Stimulated activated CD4-positive, alpha-beta T cell treated with anti-CD3 and anti-CD28 coated beads, Interleukin-15, amount 100 ng/mL, for 24 hours (primary cell): ENCODE measurements at regions not wholly inside any gene's neighbourhood (a gene's known extent, or its start where the extent isn't known, plus 50 kb on each side); places are given as distances from the start of the nearest gene placed in this dataset.
"Not testable (repeated sequence)": the region's sequence is repeated elsewhere in the genome, so short reads cannot be mapped to it uniquely, and the experiment has no call there.

ENCODE experiments used
- DNase-seq: peaks from one replicate; pipeline ENCODE4 v3.0.0-alpha.2; 2020

DNA sequence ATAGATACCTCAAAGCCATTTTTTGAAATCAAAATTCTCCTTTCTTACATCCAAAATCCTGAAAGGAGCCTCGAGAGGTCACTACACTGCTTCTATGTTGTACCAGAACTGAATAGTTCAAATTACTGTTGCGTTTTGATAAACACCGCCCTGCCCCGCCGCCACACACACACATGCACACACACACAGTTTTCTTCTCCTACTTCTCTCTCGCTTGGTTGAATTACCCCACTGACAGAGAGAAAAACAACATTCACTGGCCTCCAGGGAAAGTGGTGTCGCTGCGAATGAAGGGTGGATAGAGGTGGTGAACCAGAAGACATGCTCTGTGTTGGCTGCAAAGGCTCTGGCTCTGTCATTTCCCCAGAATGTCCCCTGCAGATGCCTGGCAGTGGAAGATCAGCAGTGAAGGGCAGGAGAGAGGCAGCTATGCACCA is 183.4 kb upstream of the RFC3 start:
- no peak for DNase-seq

GRCh38 chr13:33636243-33636642 is 181.7 kb upstream of the RFC3 start:
- no peak for DNase-seq

DNA sequence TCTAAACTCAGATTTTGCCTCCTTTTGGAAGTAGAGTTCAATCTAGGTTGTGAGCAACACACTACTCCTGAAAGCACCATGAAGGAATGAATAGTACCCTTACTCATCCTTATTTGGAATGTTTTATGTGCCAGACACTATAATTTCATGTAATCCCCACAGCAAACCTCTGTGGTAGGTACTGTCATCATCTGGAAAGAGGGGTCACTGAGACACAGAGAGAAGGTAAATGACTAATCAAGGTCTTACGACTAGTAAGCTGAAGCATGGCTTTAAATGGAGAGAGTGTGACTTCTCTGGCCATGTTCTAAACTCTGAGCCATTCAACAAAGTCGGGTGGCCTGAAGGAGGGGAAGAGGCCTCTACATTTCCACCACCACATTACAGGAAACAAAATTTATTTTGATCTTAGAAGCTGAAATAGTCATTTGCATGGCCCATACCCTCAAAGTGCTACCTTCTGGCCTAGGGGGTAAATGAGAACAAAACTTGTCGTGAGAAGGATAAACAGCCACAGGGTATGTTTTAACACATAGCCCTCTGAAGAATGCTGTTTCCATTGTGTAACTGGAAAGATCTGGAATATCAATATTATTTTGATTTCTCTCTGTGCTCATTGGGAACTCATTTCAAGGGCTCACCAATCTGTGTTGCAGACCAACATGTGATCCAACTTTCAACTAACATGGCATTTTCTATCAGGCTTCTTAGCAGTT is 180.8 kb upstream of the RFC3 start:
- DNase-seq, result no peak

DNA sequence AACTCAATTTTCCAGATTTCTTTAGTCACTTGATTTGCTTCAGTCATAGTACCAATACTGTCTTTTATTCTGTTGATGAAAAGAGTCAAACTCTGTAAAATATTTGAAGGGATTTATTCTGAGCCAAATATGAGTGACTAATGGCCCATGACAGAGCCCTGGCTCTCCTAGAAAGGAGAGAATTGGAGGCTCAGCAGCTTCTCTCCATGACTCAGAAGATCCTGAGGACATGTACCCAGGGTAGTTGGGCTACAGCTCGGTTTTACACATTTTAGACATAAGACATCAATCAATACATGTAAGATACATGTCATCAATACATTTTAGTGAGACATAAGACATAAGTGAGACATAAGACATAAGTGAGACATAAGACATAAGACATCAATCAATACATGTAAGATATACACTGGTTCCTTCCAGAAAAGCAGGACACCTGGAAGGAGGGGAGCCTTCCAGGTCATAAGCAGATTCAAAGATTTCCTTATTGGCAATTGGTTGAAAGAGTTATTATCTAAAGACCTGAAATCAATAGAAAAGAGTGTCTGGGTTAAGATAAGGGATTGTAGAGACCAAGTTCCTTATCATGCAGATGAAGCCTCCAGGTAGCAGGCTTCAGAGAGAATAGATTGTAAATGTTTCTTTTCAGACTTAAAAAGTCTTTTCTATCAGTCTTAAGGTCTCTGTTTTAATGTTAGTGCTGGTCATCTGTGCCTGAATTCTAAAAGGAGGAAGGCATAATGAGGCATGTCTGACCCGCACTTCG is 179.8 kb upstream of the RFC3 start:
- no peak for DNase-seq

DNA sequence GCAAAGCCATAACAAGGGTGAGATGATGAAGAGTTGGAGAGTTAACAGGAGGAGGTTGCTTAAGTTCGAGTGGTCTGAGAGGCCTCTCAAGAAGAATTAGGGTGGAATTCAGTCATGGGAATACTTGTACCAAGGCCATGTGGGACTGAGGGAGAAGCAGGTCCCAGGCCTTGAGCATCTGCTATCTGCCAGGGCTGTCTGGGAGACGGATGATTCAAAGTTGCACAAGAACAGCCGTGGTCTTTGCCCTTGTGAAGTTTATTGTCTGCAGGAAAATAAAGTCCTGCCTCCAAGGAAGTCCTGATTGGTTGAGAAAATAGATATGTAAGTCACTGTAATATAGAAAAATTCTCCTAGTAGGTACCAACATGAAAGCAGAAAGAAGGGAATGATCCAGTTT is 178.8 kb upstream of the RFC3 start:
- no peak for DNase-seq

- DNase-seq, result peak; percentile 74
Observed at GRCh38 chr13:33639626-33640080, 178.3 kb upstream of the RFC3 start.

DNA sequence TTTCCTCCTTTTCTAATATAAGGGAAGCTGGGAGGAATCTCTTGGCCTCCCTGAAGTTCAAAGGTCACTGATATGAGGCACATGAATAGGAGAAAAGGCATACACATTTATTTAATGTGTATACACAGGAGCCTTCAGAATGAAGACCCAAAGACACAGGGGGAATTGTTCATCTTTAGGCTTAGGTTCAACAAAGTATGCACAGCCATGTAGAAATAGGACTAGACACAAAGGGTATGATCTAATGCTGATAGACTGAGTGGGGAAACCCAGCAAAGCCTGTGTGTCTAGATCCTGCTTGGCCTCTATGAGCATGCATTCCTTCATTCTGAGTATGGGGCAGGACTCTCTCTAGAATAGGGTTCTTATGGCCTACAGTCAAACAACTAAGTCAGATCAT is 177.1 kb upstream of the RFC3 start:
- no peak for DNase-seq

DNA sequence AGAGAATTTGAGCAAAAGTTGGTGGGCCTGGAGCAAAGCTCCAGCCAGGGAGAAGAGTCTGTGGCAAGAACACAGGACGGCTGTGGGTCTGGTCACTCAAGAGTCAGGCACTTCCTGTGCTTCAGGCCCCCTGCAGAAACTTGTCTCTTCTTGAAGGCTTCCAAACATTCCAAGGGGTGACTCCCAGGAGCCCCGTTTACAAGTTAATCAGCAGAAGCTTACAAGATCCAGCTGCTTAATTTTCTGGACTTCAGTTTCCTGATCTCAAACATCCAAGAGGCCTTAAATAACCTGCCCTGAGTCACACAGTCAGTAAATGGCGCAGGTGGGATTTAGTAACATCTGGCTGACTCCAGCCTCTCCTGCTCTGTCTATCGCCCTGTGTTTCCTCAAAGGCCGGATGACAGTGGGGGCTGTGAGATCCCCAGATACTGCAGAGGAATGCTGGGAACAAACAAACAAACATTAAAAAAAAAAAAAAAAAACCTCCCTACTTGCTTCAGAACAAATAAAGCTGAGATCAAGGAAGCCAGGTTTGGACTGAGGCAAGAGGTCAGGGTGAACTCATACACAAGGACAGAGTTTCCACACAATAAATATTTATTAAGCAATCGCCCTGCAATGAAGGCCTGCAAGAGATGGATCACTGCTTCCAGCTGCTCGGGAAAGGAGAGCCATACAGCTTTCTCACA is 175.4 kb upstream of the RFC3 start:
- no peak for DNase-seq

GRCh38 chr13:33644581-33645543 is 173.1 kb upstream of the RFC3 start:
- peak; percentile 9 for DNase-seq

DNA sequence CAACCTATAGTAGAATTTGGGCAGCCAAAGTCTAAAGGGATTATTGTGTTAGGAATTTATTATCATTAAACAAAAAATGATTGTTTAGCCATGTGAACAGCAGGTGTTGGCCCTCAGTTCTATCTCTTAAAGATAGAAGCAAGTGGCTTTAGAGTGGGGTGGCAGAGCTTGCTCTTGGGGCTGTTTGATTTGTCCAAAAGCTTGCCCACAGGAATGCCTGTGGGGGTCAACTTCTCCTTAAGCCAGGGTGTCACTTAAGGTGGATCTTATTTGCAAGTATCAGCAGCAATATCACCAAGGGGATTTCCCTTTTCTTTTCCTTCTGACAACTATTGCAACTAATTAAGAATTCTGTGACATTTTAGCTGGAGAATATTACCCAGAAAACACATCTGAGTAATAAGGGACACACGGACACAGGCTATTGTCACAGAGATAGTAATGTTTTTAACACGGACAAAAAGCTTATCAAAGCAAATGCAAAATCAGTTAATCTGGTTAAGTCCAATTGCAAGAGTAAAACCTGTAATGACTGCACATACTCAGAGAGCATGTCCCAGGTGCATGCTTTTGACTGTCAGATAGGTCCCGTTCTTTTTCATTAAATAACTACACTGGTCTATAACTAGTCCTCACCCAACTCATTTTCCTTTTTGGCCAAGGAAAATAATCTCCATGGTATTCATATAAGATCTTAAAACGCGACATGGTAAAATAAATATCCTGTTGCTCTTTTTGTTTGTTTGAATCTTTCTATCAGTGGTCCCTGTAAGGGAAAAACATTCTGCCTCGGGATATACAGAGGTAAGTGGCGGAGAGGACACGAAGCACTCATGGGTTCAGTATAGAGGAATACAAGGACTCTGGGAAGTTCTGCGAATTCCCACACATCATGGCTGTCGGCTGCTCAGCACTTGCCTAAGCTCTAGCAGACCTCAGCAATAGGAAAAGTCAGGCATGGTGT is 172.1 kb upstream of the RFC3 start:
- DNase-seq, result no peak

GRCh38 chr13:33649212-33649878 is 168.6 kb upstream of the RFC3 start:
- DNase-seq, result no peak

- DNase-seq, result no peak
Observed at GRCh38 chr13:33651766-33652165, 166.2 kb upstream of the RFC3 start.

DNA sequence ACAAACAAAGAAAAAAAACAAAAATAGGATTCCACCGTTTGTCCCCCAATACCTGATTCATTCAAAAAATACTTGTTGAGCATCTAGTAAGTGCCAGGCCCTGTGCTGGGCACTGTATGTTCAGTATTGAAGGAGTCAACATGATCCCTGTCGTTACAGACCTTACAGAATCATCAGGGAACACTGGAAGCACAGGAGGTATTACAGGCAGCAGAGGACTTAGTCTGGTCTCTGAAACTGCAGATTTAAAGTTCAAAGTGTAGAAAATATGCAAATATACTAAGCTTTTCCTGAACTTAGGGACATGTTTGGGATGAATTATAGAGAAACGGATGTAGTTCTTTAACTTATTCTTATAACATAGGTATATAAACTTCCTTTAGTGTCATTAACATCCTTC is 160.7 kb upstream of the RFC3 start:
- no peak for DNase-seq

GRCh38 chr13:33659466-33659865 is 158.5 kb upstream of the RFC3 start:
- DNase-seq, result no peak

GRCh38 chr13:33659894-33660293 is 158.1 kb upstream of the RFC3 start:
- no peak for DNase-seq

- DNase-seq, result no peak
Observed at GRCh38 chr13:33662392-33662791, 155.6 kb upstream of the RFC3 start.

GRCh38 chr13:33665626-33666175 is 152.2 kb upstream of the RFC3 start:
- DNase-seq, result no peak

DNA sequence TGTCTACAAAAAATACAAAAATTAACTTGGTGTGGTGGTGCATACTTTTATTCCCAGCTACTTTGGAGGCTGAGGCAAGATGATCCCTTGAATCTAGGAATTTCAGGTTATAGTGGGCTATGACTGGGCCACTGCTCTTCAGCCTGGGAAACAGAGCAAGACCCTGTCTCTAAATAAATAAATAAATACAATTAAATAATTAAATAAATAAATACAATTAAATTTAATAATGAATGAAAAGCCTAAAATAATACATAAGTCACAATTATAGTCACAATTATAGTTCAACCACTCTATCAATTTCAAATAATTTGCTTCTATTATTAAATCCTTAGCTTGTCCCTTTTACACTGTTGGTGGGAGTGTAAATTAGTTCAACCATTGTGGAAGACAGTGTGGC is 146.4 kb upstream of the RFC3 start:
- DNase-seq, result no peak

DNA sequence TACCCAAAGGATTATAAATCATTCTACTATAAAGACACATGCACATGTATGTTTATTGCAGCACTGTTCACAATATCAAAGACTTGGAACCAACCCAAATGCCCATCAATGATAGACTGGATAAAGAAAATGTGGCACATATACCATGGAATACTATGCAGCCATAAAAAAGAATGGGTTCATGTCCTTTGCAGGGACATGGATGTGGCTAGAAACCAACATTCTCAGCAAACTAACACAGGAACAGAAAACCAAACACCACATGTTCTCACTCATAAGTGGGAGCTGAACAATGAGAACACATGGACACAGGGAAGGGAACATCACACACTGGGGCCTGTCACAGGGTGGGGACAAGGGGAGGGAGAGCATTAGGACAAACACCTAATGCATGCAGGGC is 145.9 kb upstream of the RFC3 start:
- not testable (repeated sequence) for DNase-seq
